LNCaP clone FGC (cell line): ENCODE measurements at regions not wholly inside any gene's neighbourhood (a gene's known extent, or its start where the extent isn't known, plus 50 kb on each side); places are given as distances from the start of the nearest gene placed in this dataset.
"Not testable (repeated sequence)": the region's sequence is repeated elsewhere in the genome, so short reads cannot be mapped to it uniquely, and the experiment has no call there.

Experiments used
- DNase-seq: peaks from one replicate; pipeline ENCODE4 v3.0.0-alpha.2; 2011; ENCODE audit warnings: low read depth
- H3K4me3 ChIP-seq: 2 replicates; pipeline ENCODE4 v1.5.1; 2011; ENCODE audit warnings: mild to moderate bottlenecking, low read depth, low read length, control low read depth
- CTCF ChIP-seq: IDR thresholded peaks from 2 replicates; pipeline ENCODE4 v1.5.1; 2012; ENCODE audit warnings: mild to moderate bottlenecking; ENCODE audit not compliant: control insufficient read depth, insufficient read depth; ENCODE audit errors: extremely low read depth

GRCh38 chr9:118686959-118687358, 682.3 kb downstream of the BRINP1 start:
- TF ChIP-seq CTCF, result no peak
- H3K4me3 ChIP-seq, result no peak overlapping the region
- DNase-seq, result no peak

GRCh38 chr9:118689280-118689679, 680.0 kb downstream of the BRINP1 start:
- no peak overlapping the region for H3K4me3 ChIP-seq
- TF ChIP-seq CTCF, result no peak
- no peak for DNase-seq

GRCh38 chr9:118692613-118693012, 676.6 kb downstream of the BRINP1 start:
- DNase-seq, result no peak
- TF ChIP-seq CTCF, result no peak
- H3K4me3 ChIP-seq, result no peak overlapping the region

- TF ChIP-seq CTCF, result no peak
- DNase-seq, result no peak
- H3K4me3 ChIP-seq, result no peak overlapping the region
Measured at GRCh38 chr9:118693645-118694044, 675.6 kb downstream of the BRINP1 start.

- not testable (repeated sequence) for H3K4me3 ChIP-seq, DNase-seq
Measured at GRCh38 chr9:118695249-118695648, 674.0 kb downstream of the BRINP1 start.

- no peak overlapping the region for H3K4me3 ChIP-seq
- no peak for TF ChIP-seq CTCF
- no peak for DNase-seq
Measured at GRCh38 chr9:118701985-118702384, 667.2 kb downstream of the BRINP1 start.

GRCh38 chr9:118711843-118712242, 657.4 kb downstream of the BRINP1 start:
- TF ChIP-seq CTCF, result no peak
- DNase-seq, result no peak
- no peak overlapping the region for H3K4me3 ChIP-seq

GRCh38 chr9:118721276-118721675, 648.0 kb downstream of the BRINP1 start:
- DNase-seq, result no peak
- no peak for TF ChIP-seq CTCF
- H3K4me3 ChIP-seq, result no peak overlapping the region
